Activated CD4-positive, alpha-beta T cell treated with anti-CD3 and anti-CD28 coated beads, Interleukin-2, amount 50 U/mL, for 24 hours (primary cell): ENCODE measurements at regions not wholly inside any gene's neighbourhood (a gene's known extent, or its start where the extent isn't known, plus 50 kb on each side); places are given as distances from the start of the nearest gene placed in this dataset.

Experiments
- DNase-seq, 2 donors: peaks; one replicate each; pipeline ENCODE4 v3.0.0-alpha.2; 2020; ENCODE audit warnings: low read depth in 1 of 2, low spot score in 1 of 2

DNA sequence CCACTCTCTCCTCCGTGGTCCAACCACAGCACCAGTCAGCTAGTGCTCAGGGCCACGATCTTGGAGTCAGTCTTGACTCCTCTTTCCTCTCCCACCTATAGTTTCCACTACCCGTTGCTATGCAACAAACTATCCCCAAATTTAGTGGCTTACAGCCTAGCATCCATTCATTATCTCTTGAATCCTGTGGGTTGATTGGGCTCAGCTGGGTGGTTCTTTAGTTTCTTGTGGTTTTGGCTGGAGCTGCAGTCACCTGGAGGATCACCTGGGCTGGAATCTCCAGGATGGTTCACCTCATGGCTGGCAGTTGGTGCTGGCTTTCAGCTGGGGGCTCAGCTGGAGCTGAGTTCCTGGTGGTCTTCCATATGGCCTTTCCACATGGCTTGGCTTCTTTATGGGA, 149.9 kb downstream of the ASB1 start:
- no peak for DNase-seq

DNA sequence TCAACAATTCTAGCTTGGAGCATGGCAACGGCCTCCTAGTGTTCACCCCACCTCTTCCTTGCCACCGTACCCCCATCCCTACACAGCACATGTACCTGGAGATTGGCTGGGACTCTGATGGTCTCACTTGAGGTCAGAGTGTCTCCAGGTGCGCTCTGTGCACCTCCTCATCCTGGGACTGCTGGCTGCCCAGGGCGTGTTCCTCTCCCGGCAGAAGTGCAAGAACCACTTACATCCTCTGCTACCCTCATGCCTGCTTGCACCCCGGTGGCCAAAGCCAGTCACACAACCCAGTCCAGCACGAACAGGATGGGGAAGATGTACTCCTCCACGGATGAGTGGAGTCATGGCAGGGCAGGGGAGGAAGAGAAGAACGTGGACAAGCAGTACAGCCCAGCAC, 151.5 kb downstream of the ASB1 start:
- DNase-seq, result no peak

DNA sequence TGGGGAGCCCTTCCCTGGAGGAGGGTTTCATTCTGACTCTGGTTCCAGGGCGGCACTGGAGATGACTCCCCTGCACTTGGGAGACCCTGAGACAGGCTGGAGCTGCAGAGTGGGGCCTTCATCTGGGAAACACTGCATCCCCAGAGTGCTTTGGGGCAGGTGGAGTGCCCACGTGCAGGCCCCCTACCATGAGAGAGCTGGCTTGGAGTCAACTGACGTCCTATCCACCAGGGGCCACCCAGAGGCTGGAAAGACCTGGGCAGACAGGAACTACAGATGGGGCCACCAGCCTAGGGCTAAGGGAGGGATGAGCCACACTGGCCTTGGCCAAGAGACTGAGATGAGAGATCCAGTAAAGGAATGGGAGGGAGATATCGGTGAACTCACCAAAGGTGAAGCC, 153.8 kb downstream of the ASB1 start:
- no peak for DNase-seq

DNA sequence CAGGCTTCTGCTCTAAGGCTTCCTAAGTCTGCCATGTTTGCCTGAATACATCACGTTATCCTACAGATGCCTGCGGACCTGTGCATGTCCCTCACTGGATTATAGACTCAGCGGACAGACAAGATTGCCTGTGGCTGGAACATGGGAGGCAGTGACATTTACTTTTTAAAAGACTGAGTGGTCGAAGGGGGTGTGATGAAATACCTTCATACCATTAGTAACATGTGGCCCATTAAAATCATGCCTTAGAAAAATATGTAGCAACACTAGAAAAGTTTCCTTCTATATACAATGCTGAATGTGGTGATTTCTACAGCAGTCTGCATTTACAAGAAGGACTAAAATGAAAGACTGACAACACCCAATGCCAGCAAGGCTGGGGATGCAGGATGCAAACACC, 154.4 kb downstream of the ASB1 start:
- no peak for DNase-seq

DNA sequence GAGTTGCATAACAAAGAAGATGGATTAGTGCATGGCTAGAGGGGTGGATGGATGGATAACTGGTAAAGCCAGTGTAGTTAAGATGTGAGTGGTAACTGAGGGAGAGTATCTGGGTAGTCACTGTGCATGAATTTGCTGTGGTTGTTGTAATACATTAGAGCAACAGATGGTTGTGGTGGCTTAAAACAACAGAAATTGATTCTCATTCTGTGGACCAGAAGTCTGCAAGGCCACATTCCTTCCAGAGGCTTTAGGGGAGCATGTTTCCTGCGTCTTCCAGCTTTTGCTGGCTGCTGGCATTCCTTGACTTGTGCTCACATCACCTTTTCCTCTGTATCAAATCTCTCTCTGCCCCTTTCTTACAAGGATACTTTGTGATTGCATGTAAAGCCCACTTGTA, 155.4 kb downstream of the ASB1 start:
- DNase-seq, result no peak

DNA sequence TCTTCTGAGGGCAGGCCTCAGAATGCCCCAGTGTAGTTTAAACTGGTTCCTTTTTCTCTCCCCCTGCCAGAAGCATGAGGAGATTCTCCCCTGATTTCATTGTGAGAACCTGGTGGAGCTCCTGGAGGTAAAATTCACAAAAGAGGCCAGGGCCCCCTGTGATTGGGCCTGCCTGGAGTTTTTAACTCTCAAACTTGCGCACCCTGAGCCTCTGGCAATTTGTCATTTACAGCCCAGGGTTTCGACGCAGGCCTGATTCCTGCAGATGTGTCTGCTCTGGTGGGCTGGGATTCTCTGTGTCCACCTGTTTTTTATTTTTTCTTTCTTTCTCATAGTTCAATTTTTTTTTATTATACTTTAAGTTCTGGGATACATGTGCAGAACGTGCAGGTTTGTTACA, 157.9 kb downstream of the ASB1 start:
- no peak for DNase-seq

DNA sequence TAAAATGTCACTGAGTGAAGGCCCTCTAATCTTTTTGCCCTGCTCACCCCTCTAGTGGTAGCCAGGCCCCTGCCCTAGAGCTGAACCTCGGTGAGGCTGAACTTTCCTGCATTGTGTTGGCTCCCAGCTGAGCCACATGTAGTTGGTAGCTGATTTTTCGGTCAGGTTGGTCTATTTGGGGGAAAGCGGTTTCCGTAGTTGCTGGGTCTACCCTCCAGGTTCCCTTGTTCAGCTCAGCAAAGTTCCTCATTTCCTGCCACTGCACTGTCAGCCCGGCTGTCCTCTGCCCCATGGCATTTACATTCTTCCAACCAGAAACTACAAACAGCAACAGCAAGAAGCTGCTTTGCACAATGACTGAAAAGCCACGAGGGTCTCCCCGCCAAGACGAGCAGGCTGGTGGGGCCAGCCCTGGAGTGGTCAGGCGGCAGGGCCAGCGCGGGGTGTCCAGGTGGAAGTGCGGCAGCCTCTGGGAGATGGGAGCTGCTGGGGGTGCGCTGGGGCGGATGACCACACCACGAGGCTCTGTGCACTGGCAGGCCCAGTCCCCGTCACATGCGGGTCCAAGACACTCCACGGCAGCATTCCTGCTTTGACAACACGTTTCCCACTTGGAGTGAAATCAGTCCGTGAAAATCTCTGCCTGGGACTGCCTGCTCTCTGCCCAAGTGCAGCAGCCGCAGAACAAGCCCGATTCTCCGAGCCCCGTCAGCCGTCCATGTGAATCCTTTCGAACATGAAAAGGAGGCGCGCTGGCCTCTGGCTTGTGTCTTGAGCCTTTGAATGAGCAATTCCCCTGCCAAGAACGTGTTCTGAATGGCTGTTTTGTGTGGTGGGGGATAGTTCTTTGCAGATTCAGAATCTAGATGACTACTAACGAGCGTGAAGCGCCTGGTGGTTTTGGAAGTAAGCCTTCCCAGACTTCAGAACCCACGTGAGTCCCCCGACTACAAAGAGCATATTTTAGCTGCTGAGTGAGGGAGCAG, 159.4 kb downstream of the ASB1 start:
- no peak for DNase-seq

DNA sequence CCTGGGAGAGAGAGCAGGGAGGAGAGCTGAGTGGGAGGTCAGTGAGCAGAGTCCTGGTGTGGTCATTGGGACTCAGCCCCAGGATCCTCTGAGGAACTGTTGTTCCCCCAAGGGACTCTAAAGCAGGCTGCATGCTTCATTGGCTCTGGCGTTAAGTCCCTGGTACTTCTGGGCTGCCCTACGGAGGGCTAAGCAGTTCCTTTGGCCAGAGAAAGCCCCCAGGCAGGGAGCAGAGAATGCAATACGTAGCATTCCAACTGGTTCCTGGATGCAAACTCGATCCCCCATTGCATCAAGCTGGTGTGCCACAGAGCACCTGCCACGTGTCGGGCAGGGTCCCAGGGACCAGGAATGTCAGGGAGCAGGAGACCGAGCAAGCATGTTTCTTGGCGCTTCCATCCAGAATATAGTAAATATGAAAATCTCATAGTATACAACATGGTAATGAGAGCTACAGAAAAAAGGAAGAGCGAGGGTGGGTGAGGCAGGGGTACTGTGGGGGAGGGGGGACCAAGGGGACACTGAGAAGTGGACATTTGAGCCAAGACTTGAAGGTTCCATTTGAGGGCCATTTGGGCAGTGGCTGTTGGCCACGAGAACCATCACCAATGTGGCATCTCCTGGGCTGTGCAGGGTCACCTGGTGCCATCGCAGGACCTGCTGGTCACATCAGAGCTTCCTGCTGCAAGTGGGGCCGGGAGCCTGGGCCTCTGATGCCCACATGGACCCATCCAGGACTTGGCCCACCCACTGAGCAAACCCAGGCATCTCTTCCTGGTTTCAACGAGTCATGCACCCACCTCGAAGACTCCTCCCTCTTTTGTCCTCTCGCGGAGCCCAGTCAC, 160.4 kb downstream of the ASB1 start:
- DNase-seq, result no peak

DNA sequence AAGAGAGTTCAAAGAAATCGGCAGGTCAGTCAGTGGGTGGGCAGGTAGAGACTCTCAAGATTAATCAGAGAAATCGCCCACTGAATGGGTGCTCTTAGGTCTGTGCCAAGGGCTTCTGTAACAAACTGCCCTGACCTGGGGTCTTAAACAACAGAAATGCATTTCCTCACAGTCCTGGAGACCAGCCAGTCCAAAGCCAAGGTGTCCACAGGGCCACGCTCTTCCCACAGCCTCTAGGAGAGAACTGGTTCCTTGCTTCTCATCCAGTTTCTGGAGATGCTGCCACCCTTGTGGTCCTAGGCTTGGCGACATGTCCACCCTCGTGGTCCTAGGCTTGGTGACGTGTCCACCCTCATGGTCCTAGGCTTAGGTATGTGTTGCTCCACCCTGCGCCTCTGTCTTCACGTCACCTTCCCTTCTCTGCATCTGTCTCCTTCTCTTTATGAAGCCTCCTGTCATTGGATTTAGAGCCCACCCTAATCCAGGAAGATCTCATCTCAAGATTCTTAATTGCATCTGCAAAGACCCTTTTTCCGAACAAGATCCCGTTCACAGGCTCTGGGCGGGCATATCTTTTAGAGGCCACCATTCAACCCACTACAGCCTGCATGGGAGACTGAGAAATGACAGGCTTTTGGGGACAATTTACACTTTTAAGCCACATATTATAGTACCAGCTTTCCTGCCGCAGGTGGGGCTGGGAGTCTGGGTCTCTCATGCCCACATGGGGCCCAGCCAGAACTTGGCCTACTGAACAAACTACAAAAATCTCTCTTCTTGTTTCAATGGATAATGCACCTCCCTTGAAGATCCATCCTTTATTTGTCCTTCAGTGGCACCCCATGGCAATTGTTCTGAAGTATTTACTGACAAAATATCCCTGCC, 161.3 kb downstream of the ASB1 start:
- no peak for DNase-seq

DNA sequence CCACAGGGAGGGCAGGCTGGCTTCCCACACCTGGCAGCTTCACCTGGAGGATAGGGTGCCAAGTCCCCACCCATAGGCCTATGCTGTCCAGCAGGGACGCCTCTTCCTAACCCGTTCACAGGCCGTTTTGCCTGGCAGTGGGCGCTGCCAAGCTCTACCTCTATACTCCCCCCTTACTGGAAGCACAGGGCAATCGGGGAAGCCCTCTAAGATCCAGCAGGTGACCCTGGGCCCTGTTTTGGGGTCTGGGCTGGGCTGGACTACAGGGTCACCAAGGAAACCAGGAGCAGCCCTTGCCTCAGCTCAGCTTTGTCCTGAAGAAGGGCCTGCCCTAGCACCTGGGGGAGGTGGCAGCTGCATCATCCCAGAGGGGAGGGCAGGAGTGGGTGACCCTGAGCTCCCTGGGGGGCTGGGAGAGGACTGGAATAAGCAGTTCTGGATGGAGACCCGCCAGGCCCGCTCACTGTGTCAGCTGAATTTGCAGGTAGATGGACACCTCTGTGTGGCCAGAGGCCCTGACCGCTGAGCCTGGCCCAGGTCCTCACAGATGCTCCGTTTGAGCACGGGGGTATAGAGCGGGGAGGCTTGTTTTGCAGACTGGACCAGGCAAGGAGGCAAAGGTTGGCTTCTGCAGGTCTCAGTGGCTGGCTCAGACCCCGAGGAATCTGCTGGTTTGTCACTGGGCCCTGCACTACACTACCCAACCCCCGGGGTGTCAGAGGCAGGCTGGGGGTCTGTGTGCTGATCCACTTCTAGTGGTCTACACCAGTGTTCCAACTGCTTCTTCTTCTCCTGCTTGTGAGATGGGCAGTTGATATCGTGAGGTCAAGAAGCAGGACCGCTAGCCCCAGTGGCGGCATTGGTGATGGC, 163.1 kb downstream of the ASB1 start:
- no peak for DNase-seq

DNA sequence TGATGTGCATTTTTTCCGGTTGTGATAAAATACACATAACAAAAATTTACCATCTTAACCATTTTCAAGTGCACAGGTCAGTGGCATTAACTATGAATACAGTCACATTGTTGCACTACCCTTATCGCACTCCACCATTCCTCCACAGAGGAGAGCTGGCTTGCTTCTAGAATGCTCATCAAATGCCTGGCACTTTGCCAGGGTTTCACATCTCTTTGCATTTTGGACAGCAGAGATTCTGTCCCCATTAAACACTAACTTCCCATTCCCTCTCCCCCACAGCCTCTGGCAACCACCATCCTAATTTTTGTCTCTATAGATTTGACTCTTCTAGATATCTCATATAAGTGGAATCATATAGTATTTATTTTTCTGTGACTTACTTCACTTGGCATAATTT, 165.0 kb downstream of the ASB1 start:
- DNase-seq, result no peak

DNA sequence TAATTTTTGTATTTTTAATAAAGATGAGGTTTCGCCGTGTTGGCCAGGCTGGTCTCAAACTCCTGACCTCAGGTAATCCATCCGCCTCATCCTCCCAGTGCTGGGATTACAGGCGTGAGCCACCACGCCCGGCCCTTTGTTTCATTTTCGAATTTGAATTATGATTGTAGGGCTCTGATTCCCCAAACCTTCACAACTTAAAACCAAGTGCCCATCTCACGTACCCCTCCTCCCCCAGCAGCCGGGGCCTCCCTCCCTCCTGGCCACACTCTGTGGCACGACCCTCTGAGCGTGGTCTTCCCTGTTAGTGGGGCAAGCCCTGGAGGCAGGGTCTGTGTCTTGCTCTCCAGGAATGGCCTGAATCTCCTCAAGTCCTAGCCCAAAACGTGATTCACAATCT, 166.5 kb downstream of the ASB1 start:
- DNase-seq, result no peak

DNA sequence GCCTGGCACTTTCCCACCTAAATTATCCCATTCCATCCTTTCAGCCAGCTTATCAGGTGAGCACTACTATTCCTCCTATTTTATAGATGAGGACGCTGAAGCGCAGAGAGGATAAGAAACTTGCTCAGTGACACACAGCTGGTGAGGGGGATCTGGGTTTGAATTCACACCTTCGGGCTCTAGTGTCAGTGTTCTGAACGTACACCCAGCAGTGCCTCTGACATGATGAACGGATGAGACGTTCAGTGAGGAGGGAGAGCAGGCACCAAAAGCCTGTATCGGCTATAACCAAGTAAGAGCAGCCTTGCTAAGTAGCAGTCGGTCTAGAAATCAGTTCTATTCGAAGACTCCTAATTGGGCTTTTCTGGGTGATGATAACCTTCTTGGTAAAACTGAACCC, 167.0 kb downstream of the ASB1 start:
- no peak for DNase-seq

DNA sequence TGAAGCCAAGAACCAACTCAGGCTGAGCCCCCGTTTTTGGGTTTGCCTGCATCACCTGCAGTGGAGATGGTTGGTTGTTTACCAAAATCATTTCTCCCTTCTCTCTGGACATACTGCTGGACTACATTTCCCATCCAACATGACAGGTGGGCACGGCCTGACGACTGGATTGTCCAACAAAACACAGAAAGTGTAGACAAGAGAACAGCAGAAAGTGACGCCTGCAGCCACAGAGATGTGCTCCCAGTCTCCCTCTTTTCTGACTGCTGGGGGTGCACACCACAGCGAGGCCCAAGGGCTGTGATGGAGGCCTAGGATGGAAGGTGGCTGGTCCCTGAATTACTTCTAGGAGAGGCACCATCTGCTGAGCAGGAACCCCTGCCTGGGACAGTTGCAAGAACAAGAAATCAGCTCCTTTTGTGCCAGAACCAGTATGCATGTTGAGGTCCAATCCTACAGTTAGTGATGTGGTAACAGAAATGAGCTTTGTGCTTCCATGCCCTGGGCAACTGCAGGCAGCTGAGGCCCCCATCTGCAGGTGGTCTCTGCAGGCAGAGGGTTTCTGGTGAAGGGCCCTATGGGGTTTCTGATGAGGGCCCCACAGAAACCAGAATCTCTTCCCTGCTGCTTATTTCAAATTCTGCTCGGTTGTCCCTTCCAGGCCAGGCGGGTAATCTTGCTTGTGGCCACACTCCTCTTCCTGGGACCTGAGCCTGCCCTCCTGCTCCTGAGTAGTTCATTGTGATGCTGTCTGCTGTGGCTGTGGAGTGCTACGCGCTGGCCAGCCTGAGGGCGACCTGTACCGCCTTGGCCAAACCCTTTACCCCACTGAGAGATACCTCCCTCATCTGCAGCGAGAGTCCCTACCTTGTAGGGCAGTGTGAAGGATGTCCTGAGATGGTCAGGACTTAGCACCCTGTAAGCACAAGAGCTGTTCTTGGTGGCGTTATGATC, 168.3 kb downstream of the ASB1 start:
- no peak for DNase-seq

DNA sequence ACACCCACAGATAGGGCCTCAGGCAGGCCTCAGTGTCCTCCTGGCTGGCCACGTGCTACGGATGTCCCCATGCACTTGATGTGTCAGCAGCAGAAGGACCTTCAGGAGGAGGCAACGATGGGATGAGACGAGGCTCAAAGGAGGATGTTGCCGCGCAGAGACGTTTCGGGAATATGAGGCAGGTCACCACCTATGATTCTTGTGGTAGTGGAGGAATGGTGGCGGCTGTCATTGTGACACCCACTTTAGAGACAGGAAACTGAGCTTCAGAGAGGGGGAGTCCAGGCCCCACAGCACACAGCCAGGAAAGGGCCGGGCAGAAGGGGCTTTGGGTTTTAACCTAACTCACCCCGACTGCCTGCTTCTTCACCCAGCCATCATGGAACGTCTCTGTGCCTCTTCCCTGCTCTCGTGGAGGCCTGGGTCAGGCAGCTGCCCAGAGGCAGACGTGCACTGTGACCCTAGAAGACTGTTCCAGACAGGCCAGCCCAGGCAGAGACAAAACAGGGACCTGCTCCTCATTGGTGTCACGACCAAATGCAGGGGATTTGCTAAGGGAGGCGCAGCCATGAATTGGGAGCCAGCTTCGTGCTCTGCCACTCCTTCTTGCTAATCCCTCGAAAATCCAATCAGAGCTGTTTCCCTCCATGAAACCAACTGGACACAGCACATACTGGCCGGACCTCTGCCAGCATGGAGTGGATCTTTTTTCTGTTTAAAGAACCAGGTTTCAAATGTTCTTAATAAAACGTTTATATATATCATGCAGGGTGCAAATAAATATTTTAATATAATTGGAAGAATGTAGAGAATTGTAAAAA, 169.2 kb downstream of the ASB1 start:
- no peak for DNase-seq

DNA sequence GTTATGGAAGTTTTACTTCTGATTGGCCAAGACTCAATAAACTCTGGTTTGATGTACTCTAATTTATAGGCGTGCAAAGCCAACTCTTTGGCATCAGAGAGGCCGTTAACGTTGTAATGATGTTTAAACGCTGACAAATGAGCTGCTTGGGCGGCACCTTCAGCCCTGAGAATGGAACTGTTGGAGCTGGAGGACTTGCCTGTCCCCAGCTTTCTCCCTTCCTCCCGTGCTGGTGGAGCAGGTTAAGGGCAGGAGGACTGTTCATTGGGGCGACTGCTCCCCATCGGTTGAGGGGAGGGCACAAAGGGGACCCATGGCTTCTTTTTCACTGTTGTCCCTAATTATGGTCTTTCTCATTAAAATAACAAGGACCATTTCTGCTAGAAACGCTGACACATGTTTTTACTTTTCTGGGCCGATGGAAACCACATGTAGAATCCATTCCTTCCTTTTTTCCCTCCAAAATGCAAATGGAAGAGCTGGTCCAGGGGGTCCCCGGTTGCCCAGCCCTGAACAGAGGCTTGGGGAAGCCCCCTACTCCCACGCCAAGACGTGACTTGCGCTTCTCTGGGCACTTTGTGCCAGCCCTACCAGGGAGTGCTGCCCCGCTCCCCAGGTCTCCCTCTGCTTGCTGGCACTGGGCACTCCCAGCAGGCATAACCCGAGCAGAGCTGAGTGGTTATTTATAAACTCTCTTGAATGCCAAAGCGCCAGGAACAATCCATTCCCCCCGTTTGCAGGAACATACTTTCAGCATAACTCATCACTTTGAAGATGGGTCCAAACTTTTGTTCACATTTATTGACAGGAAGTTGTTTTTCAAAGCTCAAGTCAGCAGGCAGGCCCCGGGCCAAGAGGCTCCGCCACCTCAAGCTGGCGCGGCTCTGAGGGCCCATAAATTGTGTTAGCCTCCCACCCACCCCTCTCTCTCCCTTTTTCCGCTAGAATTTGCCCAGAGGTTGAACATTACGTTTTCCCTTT, 170.1 kb downstream of the ASB1 start:
- DNase-seq, result no peak
